WTC11 (cell line): ENCODE measurements at regions not wholly inside any gene's neighbourhood (a gene's known extent, or its start where the extent isn't known, plus 50 kb on each side); places are given as distances from the start of the nearest gene placed in this dataset.

Source experiments
- ATAC-seq: fragments of 200-7000 bp; cut with Tn5 transposase; 2 replicates; pipeline ENCODE4 v1.10.0; 2021; ENCODE audit warnings: mild to moderate bottlenecking, moderate library complexity
- CTCF ChIA-PET: fragments of 300-600 bp; sonication (Branson Sonifier 250); formaldehyde crosslinking; loops from one replicate; lab custom pipeline; 2021; ENCODE audit warnings: antibody characterized with exemption; lab: Charles Lee
- POLR2A ChIA-PET: fragments of 350-600 bp; sonication (Branson Sonifier 250); formaldehyde crosslinking; loops from one replicate; lab custom pipeline; 2021; ENCODE audit warnings: antibody characterized with exemption; lab: Charles Lee
- DNase-seq: peaks from one replicate; pipeline ENCODE4 v3.0.0; 2021; ENCODE audit warnings: low spot score
- H3K27ac Mint-ChIP-seq: 2 replicates; pipeline ENCODE4 v1.8.0; 2021; ENCODE audit warnings: mixed read lengths
- H3K27me3 Mint-ChIP-seq: 2 replicates; pipeline ENCODE4 v1.8.0; 2021; ENCODE audit warnings: low read depth, mild to moderate bottlenecking, moderate library complexity, mixed read lengths
- H3K36me3 Mint-ChIP-seq: 2 replicates; pipeline ENCODE4 v1.8.0; 2021; ENCODE audit warnings: mixed read lengths
- H3K4me1 Mint-ChIP-seq: 2 replicates; pipeline ENCODE4 v1.8.0; 2022; ENCODE audit warnings: mixed read lengths
- H3K4me3 Mint-ChIP-seq: 2 replicates; pipeline ENCODE4 v1.8.0; 2021; ENCODE audit warnings: mild to moderate bottlenecking, moderate library complexity, mixed read lengths
- H3K9me3 Mint-ChIP-seq: 2 replicates; pipeline ENCODE4 v1.8.0; 2021; ENCODE audit warnings: mixed read lengths
- ATF2 ChIP-seq: sonication (generic); formaldehyde crosslinking; IDR thresholded peaks from 2 replicates; pipeline ENCODE4 v1.8.1; 2022; ENCODE audit warnings: low read depth, missing genetic modification reagents, borderline replicate concordance
- GRHL2 ChIP-seq: fragments of 250-450 bp; sonication (Bioruptor Pico); IDR thresholded peaks from 2 replicates; pipeline ENCODE4 v1.8.0; 2022; ENCODE audit warnings: mild to moderate bottlenecking, moderate library complexity; ENCODE audit not compliant: insufficient replicate concordance, severe bottlenecking
- JAZF1 ChIP-seq: fragments of 250-450 bp; sonication (Bioruptor Pico); IDR thresholded peaks from 2 replicates; pipeline ENCODE4 v1.9.0; 2021; ENCODE audit warnings: moderate library complexity, mild to moderate bottlenecking, inconsistent platforms
- JUN ChIP-seq: sonication (generic); formaldehyde crosslinking; IDR thresholded peaks from 2 replicates; pipeline ENCODE4 v1.8.0; 2023; ENCODE audit warnings: mild to moderate bottlenecking, missing genetic modification reagents
- NFYB ChIP-seq: sonication (generic); formaldehyde crosslinking; conservative IDR thresholded peaks from 2 replicates; pipeline ENCODE4 v1.8.0; 2022; ENCODE audit warnings: low read depth, missing genetic modification reagents
- NR2C2 ChIP-seq: sonication (generic); formaldehyde crosslinking; IDR thresholded peaks from 2 replicates; pipeline ENCODE4 v1.8.0; 2022; ENCODE audit warnings: mild to moderate bottlenecking, missing genetic modification reagents
- NR3C1 ChIP-seq: sonication (generic); formaldehyde crosslinking; conservative IDR thresholded peaks from 2 replicates; pipeline ENCODE4 v1.8.1; 2023; ENCODE audit warnings: low read depth, mild to moderate bottlenecking, missing genetic modification reagents
- PRDM15 ChIP-seq: sonication (generic); formaldehyde crosslinking; IDR thresholded peaks from 2 replicates; pipeline ENCODE4 v1.8.0; 2022; ENCODE audit warnings: missing genetic modification reagents
- RORB ChIP-seq: fragments of 250-450 bp; sonication (Bioruptor Pico); IDR thresholded peaks from 2 replicates; pipeline ENCODE4 v1.9.0; 2021; ENCODE audit warnings: mild to moderate bottlenecking
- TP53 ChIP-seq: sonication (generic); formaldehyde crosslinking; IDR thresholded peaks from 2 replicates; pipeline ENCODE4 v1.8.1; 2023; ENCODE audit warnings: mild to moderate bottlenecking, missing genetic modification reagents
- ZNF138 ChIP-seq: sonication (generic); formaldehyde crosslinking; conservative IDR thresholded peaks from 2 replicates; pipeline ENCODE4 v1.8.1; 2022; ENCODE audit warnings: mild to moderate bottlenecking, moderate library complexity, missing genetic modification reagents
- ZNF263 ChIP-seq: sonication (generic); formaldehyde crosslinking; IDR thresholded peaks from 2 replicates; pipeline ENCODE4 v1.8.1; 2022; ENCODE audit warnings: low read depth, mild to moderate bottlenecking, moderate library complexity, missing genetic modification reagents
- ZNF281 ChIP-seq: sonication (generic); formaldehyde crosslinking; IDR thresholded peaks from 2 replicates; pipeline ENCODE4 v1.8.0; 2023; ENCODE audit warnings: mild to moderate bottlenecking, missing genetic modification reagents
- ZNF416 ChIP-seq: fragments of 250-450 bp; sonication (Bioruptor Pico); IDR thresholded peaks from 2 replicates; pipeline ENCODE4 v1.9.0; 2021; ENCODE audit warnings: mild to moderate bottlenecking, inconsistent platforms
- ZNF671 ChIP-seq: fragments of 250-450 bp; sonication (Bioruptor Pico); IDR thresholded peaks from 2 replicates; pipeline ENCODE4 v1.8.0; 2021; ENCODE audit warnings: mild to moderate bottlenecking
- TF ChIP-seq, protein P1 (sequence below): fragments of 250-450 bp; sonication (Bioruptor Pico); IDR thresholded peaks from 2 replicates; pipeline ENCODE4 v1.9.0; 2021; ENCODE audit warnings: mild to moderate bottlenecking, borderline replicate concordance
- TF ChIP-seq, protein P2 (sequence below): fragments of 250-450 bp; sonication (Bioruptor Pico); IDR thresholded peaks from 2 replicates; pipeline ENCODE4 v1.9.0; 2021; ENCODE audit warnings: mild to moderate bottlenecking

GRCh38 chr10:44234483-44234875 lies 150.4 kb downstream of the CXCL12 start:
- Mint-ChIP-seq H3K4me3 (peak overlapping the region; percentile 53), H3K36me3 (peaks cover 8% of the 10 kb centered on the region), H3K27ac (peak overlapping the region; percentile 80), H3K27me3 (peaks cover 35% of the 10 kb centered on the region), H3K4me1 (peaks cover 33% of the 10 kb centered on the region), H3K9me3 (peaks cover 15% of the 10 kb centered on the region)
- ATAC-seq (peak; percentile 70), DNase-seq (peak; percentile 14)
- CTCF ChIA-PET = interaction anchor here (0.6 to 2.1 kb wide), 6 partner anchors 9 to 283 kb away, joined by 3 to 6 read pairs (median 4); no protein-coding TSS in a partner anchor
- no peak for TF ChIP-seq RORB (CRISPR knock-in tag)
- no peak for TF ChIP-seq ZNF263 (CRISPR knock-in tag)
- no peak for TF ChIP-seq ZNF671 (CRISPR knock-in tag)
- POLR2A ChIA-PET = interaction anchor here (1.0 kb wide), 1 partner anchor 15 kb away, joined by 5 read pairs; no protein-coding TSS in a partner anchor

DNA sequence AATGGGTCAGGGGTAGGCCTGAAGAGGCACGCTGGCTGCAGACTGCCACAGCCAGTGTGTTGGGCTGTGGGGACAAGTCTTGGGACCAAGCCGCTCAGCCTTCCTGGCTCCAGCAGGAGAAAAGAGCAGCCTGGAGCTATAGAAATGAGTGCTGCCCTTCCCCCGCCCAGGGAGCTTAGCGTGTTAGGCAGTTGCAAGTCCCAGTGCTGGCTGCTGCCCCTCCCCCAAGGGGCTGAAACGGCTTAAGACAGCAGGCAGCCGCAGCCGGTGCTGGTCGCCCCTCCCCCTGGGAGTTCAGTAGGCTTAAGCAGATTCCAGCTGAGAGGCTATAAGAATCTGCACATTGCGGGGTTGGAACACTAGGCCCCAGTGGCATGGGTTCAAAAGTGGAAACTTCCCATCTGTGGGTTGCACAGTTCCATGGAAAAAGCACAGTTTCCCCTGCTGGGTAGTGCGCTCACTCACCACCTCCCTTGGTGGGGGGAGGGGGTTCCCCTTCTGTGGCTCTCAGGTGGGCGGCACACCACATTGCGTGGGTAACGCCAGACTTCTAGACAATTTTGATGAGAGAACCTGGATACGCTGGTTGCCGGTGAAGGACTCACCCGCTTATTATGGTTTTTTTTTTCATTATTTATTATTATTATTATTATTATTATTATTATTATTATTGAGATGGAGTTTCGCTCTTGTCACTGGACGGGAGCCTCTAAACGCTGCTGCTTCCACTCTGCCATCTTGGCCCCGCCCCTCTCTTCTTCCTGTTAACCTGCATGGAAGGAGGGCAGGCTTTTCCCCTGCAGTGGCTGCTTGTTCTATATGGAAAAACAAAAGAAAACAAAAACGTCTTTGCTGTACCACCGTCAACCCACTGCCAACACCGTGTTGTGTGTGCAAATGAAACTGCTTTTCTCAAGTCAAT lies 151.1 kb downstream of the CXCL12 start:
- peak overlapping the region; percentile 53 for H3K4me3 Mint-ChIP-seq
- peaks cover 31% of the 10 kb centered on the region for H3K27me3 Mint-ChIP-seq
- ATAC-seq (peak; percentile 80), DNase-seq (peak; percentile 93)
- peaks cover 10% of the 10 kb centered on the region for H3K36me3 Mint-ChIP-seq
- H3K4me1 Mint-ChIP-seq = peaks cover 33% of the 10 kb centered on the region
- ChIA-PET CTCF (interaction anchor here (1.4 to 2.1 kb wide), 5 partner anchors 10 to 110 kb away, joined by 3 to 6 read pairs (median 4); no protein-coding TSS in a partner anchor), POLR2A (interaction anchor here (1.0 kb wide), 1 partner anchor 16 kb away, joined by 5 read pairs; no protein-coding TSS in a partner anchor)
- H3K9me3 Mint-ChIP-seq = peaks cover 19% of the 10 kb centered on the region
- peak overlapping the region; percentile 80 for H3K27ac Mint-ChIP-seq
- no peak for TF ChIP-seq NR2C2 (CRISPR knock-in tag)
- peak; percentile 98 for TF ChIP-seq ZNF281 (CRISPR knock-in tag)
- TF ChIP-seq ZNF416 (CRISPR knock-in tag) = no peak
- 0 out of 2 replicates have a peak, but pooled peaks have one; percentile 17 for TF ChIP-seq ZNF138 (CRISPR knock-in tag)
- TF ChIP-seq ZNF671 (CRISPR knock-in tag) = no peak
- TF ChIP-seq RORB (CRISPR knock-in tag) = no peak
- TF ChIP-seq GRHL2 = no peak
- no peak for TF ChIP-seq NFYB (CRISPR knock-in tag)
- TF ChIP-seq NR3C1 (CRISPR knock-in tag) = no peak
- TF ChIP-seq PRDM15 = no peak
- no peak for TF ChIP-seq ATF2 (CRISPR knock-in tag)
- no peak for TF ChIP-seq TP53 (CRISPR knock-in tag)
- no peak for TF ChIP-seq JAZF1 (CRISPR knock-in tag)
- TF ChIP-seq, protein P1, sequence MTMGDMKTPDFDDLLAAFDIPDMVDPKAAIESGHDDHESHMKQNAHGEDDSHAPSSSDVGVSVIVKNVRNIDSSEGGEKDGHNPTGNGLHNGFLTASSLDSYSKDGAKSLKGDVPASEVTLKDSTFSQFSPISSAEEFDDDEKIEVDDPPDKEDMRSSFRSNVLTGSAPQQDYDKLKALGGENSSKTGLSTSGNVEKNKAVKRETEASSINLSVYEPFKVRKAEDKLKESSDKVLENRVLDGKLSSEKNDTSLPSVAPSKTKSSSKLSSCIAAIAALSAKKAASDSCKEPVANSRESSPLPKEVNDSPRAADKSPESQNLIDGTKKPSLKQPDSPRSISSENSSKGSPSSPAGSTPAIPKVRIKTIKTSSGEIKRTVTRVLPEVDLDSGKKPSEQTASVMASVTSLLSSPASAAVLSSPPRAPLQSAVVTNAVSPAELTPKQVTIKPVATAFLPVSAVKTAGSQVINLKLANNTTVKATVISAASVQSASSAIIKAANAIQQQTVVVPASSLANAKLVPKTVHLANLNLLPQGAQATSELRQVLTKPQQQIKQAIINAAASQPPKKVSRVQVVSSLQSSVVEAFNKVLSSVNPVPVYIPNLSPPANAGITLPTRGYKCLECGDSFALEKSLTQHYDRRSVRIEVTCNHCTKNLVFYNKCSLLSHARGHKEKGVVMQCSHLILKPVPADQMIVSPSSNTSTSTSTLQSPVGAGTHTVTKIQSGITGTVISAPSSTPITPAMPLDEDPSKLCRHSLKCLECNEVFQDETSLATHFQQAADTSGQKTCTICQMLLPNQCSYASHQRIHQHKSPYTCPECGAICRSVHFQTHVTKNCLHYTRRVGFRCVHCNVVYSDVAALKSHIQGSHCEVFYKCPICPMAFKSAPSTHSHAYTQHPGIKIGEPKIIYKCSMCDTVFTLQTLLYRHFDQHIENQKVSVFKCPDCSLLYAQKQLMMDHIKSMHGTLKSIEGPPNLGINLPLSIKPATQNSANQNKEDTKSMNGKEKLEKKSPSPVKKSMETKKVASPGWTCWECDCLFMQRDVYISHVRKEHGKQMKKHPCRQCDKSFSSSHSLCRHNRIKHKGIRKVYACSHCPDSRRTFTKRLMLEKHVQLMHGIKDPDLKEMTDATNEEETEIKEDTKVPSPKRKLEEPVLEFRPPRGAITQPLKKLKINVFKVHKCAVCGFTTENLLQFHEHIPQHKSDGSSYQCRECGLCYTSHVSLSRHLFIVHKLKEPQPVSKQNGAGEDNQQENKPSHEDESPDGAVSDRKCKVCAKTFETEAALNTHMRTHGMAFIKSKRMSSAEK (CRISPR knock-in tag) = no peak
- no peak for TF ChIP-seq JUN (CRISPR knock-in tag)
- TF ChIP-seq, protein P2, sequence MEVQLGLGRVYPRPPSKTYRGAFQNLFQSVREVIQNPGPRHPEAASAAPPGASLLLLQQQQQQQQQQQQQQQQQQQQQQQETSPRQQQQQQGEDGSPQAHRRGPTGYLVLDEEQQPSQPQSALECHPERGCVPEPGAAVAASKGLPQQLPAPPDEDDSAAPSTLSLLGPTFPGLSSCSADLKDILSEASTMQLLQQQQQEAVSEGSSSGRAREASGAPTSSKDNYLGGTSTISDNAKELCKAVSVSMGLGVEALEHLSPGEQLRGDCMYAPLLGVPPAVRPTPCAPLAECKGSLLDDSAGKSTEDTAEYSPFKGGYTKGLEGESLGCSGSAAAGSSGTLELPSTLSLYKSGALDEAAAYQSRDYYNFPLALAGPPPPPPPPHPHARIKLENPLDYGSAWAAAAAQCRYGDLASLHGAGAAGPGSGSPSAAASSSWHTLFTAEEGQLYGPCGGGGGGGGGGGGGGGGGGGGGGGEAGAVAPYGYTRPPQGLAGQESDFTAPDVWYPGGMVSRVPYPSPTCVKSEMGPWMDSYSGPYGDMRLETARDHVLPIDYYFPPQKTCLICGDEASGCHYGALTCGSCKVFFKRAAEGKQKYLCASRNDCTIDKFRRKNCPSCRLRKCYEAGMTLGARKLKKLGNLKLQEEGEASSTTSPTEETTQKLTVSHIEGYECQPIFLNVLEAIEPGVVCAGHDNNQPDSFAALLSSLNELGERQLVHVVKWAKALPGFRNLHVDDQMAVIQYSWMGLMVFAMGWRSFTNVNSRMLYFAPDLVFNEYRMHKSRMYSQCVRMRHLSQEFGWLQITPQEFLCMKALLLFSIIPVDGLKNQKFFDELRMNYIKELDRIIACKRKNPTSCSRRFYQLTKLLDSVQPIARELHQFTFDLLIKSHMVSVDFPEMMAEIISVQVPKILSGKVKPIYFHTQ (CRISPR knock-in tag) = no peak
